ENCODE measurements at regions not wholly inside any gene's neighbourhood (a gene's known extent, or its start where the extent isn't known, plus 50 kb on each side); places are given as distances from the start of the nearest gene placed in this dataset.

DNA sequence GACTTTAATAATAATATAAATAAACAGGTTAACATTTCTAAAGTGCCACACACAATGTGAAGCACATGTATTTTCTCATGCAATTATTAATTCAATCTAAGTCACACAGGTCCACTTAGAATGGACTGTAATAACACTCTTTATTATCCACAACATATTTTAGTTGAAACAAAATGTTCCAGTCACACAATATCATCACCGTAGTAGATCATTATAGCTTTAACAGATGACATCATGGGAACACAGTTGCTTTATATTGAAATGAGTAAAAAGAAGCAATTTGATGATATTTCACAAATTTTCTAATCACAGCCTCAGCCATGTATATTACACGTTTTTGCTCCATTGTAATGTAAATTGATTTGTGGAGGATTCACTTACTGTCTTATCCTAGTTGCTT is 266.3 kb downstream of the MEIS1 start:
- no peaks in the 10 kb centered on the region for H3K36me3 ChIP-seq (ENCODE audit: control insufficient read depth, insufficient read depth, low read length)
- peak overlapping the region; percentile 82 for H3K27ac ChIP-seq (ENCODE audit: low read depth, low read length)
- H3K4me1 ChIP-seq (ENCODE audit: control insufficient read depth, insufficient read depth, low read length): peaks cover 29% of the 10 kb centered on the region
- no peaks in the 10 kb centered on the region for H3K27me3 ChIP-seq (ENCODE audit: control insufficient read depth, insufficient read depth, low read length)
- H3K9ac ChIP-seq (ENCODE audit: low read length): no peak overlapping the region
- H3K4me3 ChIP-seq (ENCODE audit: low read length): no peak overlapping the region

DNA sequence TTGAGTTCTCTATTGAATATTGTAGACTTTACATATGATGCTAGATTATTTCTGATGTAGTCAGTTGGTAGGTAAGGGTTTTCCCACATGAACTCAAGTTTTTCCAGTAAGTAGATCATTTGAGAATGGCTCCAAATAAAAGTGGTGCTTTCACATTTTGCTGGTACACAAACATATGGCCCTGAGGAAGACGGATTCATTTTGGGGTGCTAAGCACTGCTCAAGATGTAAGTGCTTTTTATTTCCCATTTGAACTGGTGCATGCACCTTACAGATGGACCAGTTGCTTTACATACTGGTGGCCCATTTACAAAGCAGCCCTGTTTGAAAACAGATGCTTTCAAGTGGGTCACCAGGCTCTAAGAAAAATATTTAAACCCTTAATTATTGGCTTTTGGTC is 266.7 kb downstream of the MEIS1 start:
- Histone ChIP-seq H3K9ac (ENCODE audit: low read length) (no peak overlapping the region), H3K4me1 (ENCODE audit: control insufficient read depth, insufficient read depth, low read length) (peaks cover 29% of the 10 kb centered on the region), H3K36me3 (ENCODE audit: control insufficient read depth, insufficient read depth, low read length) (no peaks in the 10 kb centered on the region), H3K27ac (ENCODE audit: low read depth, low read length) (peak overlapping the region; percentile 82), H3K4me3 (ENCODE audit: low read length) (no peak overlapping the region), H3K27me3 (ENCODE audit: control insufficient read depth, insufficient read depth, low read length) (no peaks in the 10 kb centered on the region)

DNA sequence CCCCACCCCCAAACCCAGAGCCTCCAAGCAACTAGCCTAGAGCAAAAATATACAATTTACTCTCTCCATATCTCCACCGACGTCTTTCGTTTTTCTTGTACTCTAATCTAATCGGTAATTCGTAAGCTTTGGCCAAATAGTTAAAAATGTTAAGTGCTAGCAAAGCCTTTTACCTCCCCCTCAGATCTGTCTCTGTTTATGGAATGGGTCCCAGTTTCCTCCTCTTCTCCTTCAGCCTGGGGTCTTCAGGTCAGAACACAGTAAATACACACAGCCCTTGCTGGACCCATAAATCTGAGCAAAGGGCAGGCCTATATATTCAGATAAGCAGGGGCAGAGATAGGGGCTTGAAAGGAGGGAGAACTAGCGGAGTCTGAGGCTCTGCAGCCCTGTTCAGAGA is 267.4 kb downstream of the MEIS1 start:
- Histone ChIP-seq H3K9ac (ENCODE audit: low read length) (no peak overlapping the region), H3K4me1 (ENCODE audit: control insufficient read depth, insufficient read depth, low read length) (peaks cover 29% of the 10 kb centered on the region), H3K27me3 (ENCODE audit: control insufficient read depth, insufficient read depth, low read length) (no peaks in the 10 kb centered on the region), H3K4me3 (ENCODE audit: low read length) (no peak overlapping the region), H3K27ac (ENCODE audit: low read depth, low read length) (peak overlapping the region; percentile 82), H3K36me3 (ENCODE audit: control insufficient read depth, insufficient read depth, low read length) (no peaks in the 10 kb centered on the region)

DNA sequence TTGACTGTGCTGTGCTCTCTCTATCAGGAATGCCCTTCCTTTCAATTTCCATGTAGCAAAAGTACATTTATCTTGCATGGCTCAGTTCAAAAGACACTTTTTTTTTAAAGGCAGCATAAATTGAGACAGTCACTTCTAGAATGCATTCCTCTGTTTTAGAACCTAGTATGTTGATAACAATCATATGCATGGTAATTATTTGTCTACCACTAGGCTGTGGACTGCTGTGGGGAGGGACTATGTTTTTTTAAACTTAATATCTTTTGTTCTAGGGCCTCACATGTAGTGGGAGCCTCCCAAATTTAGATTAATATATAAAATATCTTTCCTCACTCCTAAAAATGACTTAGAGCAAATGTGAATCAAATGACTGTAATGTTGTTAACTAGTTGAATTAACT is 269.9 kb downstream of the MEIS1 start:
- Histone ChIP-seq H3K4me1 (ENCODE audit: control insufficient read depth, insufficient read depth, low read length) (peaks cover 17% of the 10 kb centered on the region), H3K27me3 (ENCODE audit: control insufficient read depth, insufficient read depth, low read length) (no peaks in the 10 kb centered on the region), H3K36me3 (ENCODE audit: control insufficient read depth, insufficient read depth, low read length) (no peaks in the 10 kb centered on the region), H3K9ac (ENCODE audit: low read length) (no peak overlapping the region), H3K27ac (ENCODE audit: low read depth, low read length) (no peak overlapping the region), H3K4me3 (ENCODE audit: low read length) (no peak overlapping the region)

DNA sequence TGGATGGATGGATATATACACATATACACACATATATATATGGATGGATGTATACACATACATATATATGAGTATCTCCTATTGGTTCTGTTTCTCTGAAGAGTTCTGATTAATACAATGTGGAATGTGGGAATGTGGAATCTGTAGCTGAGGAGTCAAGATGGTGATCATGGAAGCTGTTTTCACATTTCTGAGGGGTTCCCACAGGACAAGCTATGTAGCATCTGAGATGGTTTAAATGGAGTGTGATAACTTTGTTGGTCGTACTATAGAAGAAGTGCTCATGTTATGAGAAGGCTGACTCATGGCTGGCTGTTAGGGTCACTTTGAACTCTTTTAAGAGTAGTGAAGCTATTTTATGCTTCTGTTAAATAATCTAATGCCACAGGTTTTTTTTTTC is 279.7 kb downstream of the MEIS1 start:
- Histone ChIP-seq H3K27ac (ENCODE audit: low read depth, low read length) (no peak overlapping the region), H3K36me3 (ENCODE audit: control insufficient read depth, insufficient read depth, low read length) (no peaks in the 10 kb centered on the region), H3K27me3 (ENCODE audit: control insufficient read depth, insufficient read depth, low read length) (no peaks in the 10 kb centered on the region), H3K4me1 (ENCODE audit: control insufficient read depth, insufficient read depth, low read length) (no peaks in the 10 kb centered on the region), H3K9ac (ENCODE audit: low read length) (no peak overlapping the region), H3K4me3 (ENCODE audit: low read length) (no peak overlapping the region)

GRCh38 chr2:66717218-66717905 is 282.4 kb downstream of the MEIS1 start:
- no peak overlapping the region for H3K9ac ChIP-seq (ENCODE audit: low read length)
- no peak overlapping the region for H3K27ac ChIP-seq (ENCODE audit: low read depth, low read length)
- no peak overlapping the region for H3K4me3 ChIP-seq (ENCODE audit: low read length)
- H3K27me3 ChIP-seq (ENCODE audit: control insufficient read depth, insufficient read depth, low read length): no peaks in the 10 kb centered on the region
- H3K4me1 ChIP-seq (ENCODE audit: control insufficient read depth, insufficient read depth, low read length): no peaks in the 10 kb centered on the region
- H3K36me3 ChIP-seq (ENCODE audit: control insufficient read depth, insufficient read depth, low read length): no peaks in the 10 kb centered on the region

GRCh38 chr2:66717973-66718372 is 283.0 kb downstream of the MEIS1 start:
- Histone ChIP-seq H3K4me1 (ENCODE audit: control insufficient read depth, insufficient read depth, low read length) (no peaks in the 10 kb centered on the region), H3K27me3 (ENCODE audit: control insufficient read depth, insufficient read depth, low read length) (no peaks in the 10 kb centered on the region), H3K27ac (ENCODE audit: low read depth, low read length) (no peak overlapping the region), H3K9ac (ENCODE audit: low read length) (no peak overlapping the region), H3K36me3 (ENCODE audit: control insufficient read depth, insufficient read depth, low read length) (no peaks in the 10 kb centered on the region), H3K4me3 (ENCODE audit: low read length) (no peak overlapping the region)

DNA sequence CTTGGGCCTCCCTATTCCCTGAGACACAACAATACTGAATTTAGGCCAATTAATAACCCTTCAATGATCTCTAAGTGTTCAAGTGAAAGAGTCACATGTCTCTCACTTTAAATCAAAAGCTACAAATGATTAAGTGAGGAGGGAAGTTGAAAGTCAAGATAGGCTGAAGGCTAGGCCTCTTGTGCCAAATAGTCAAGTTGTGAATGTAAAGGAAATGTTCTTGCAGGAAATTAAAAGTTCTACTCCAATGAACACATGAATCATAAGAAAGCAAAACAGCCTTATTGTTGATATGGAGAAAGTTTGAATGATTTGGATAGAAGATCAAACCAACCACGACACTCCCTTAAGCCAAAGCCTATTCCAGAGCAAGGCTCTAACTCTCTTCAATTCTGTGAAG is 286.9 kb downstream of the MEIS1 start:
- no peak overlapping the region for H3K4me3 ChIP-seq (ENCODE audit: low read length)
- no peak overlapping the region for H3K9ac ChIP-seq (ENCODE audit: low read length)
- H3K36me3 ChIP-seq (ENCODE audit: control insufficient read depth, insufficient read depth, low read length): no peaks in the 10 kb centered on the region
- H3K4me1 ChIP-seq (ENCODE audit: control insufficient read depth, insufficient read depth, low read length): no peaks in the 10 kb centered on the region
- H3K27me3 ChIP-seq (ENCODE audit: control insufficient read depth, insufficient read depth, low read length): no peaks in the 10 kb centered on the region
- H3K27ac ChIP-seq (ENCODE audit: low read depth, low read length): no peak overlapping the region

DNA sequence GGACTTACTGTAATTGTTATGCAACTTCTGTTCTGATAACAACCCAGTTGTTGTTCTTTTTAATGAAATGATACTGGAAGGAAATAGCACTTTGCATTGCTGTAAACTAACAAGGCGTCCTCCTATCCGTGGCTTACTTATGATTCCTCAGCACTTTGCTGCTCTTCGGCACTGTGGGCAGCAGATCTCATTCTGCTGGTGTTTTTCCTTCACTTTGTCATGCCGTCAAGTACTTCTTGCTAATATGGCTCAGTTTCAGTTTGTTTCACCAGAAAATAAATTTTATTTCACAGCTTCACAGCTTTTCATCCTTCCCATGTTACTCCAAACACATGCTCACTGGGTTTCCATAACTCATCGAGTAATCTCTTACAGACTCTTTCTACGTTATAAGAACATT is 289.3 kb downstream of the MEIS1 start:
- Histone ChIP-seq H3K36me3 (ENCODE audit: control insufficient read depth, insufficient read depth, low read length) (no peaks in the 10 kb centered on the region), H3K4me3 (ENCODE audit: low read length) (no peak overlapping the region), H3K27me3 (ENCODE audit: control insufficient read depth, insufficient read depth, low read length) (no peaks in the 10 kb centered on the region), H3K4me1 (ENCODE audit: control insufficient read depth, insufficient read depth, low read length) (no peaks in the 10 kb centered on the region), H3K27ac (ENCODE audit: low read depth, low read length) (no peak overlapping the region), H3K9ac (ENCODE audit: low read length) (no peak overlapping the region)

DNA sequence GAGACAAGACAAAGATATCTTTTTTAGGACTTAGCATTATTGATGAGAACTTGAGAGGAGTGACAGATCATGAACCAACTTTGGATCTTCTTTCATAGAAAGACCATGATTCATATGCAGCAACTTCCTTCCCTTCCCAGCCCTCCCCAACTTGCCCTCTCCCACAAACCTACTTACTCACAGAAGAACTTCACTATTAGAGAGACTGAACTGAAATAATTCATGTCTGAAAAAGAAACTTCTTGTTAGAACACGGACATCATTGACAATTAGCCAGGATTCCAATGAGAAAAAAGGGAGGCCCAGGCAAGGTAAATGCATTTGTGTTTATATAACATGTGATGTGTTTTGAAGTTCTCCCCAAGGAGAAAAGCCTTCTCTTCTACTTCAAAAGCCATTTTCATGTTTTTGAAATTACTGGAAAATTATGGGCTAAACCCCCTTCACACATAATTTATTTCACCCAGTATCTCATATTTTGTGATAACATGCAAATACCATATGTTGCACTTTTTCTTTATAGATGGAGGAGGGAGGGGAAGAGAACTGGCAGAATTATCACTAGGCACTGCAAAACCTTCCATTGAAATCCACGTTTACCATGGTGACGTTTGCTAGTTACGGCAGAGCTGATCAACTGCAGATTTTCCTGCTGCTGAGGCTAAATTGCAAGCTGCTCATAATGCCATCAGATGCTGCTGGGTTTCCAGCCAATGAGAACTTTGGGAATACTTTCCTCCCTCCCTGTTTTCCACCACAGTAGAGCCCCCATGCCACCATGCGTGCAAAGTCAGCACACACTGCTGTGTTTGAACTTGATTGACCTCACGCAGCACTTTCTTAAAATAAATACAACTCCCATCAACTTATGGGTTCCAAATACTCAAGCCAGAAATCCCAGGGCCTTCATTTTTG is 294.7 kb downstream of the MEIS1 start:
- H3K36me3 ChIP-seq (ENCODE audit: control insufficient read depth, insufficient read depth, low read length): no peaks in the 10 kb centered on the region
- no peak overlapping the region for H3K4me3 ChIP-seq (ENCODE audit: low read length)
- peak overlapping the region; percentile 10 for H3K27ac ChIP-seq (ENCODE audit: low read depth, low read length)
- H3K9ac ChIP-seq (ENCODE audit: low read length): no peak overlapping the region
- H3K27me3 ChIP-seq (ENCODE audit: control insufficient read depth, insufficient read depth, low read length): no peaks in the 10 kb centered on the region
- peaks cover 18% of the 10 kb centered on the region for H3K4me1 ChIP-seq (ENCODE audit: control insufficient read depth, insufficient read depth, low read length)

DNA sequence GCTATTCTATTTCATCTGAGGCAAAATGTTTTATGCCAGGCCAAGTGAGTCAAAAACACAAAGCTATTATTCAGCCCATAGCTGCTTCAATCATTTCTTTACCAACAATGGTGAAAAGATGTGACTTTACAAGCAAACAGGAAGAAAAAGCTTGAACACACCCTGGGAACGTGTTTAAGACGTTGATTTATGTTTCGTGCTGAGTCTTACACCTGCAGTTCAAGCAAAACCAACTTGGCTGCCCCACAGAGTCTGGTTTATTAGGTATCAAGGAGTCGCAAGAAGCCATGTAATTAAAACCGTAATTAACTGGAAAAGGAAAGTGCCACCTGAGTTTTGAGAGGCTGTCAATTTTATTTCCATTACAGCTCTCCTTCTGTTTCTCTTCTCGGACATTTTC is 295.5 kb downstream of the MEIS1 start:
- no peak overlapping the region for H3K9ac ChIP-seq (ENCODE audit: low read length)
- no peak overlapping the region for H3K4me3 ChIP-seq (ENCODE audit: low read length)
- H3K36me3 ChIP-seq (ENCODE audit: control insufficient read depth, insufficient read depth, low read length): no peaks in the 10 kb centered on the region
- H3K27me3 ChIP-seq (ENCODE audit: control insufficient read depth, insufficient read depth, low read length): no peaks in the 10 kb centered on the region
- peak overlapping the region; percentile 6 for H3K27ac ChIP-seq (ENCODE audit: low read depth, low read length)
- H3K4me1 ChIP-seq (ENCODE audit: control insufficient read depth, insufficient read depth, low read length): peaks cover 18% of the 10 kb centered on the region

DNA sequence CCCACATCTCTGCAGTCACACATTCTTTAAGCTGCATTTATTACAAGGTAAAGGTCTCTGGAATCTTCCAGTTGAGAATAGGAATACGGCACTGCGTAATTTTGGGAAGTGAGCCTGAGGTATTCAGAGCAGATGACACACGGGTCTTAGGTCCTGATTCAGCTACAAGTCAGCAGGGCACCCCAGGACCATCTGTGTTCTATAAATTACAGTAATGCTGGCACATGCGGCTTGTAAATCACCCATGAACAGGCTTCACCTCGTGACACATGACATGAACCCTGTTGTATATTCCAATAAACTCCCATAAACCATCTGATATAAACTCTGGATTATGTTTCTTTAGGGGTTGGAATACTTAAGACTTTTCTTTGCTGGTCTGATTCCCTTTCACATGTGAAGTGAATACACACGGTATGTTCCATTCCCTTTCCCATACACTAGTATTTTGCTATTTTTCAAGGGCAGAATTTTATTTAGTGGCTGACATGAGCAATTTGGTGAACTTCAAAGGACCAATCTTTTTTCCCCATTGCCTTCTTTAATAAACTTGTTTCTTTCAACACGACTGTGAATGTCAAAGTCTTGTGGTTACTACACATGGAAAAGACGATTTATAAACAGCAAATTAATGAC is 298.6 kb downstream of the MEIS1 start:
- no peaks in the 10 kb centered on the region for H3K36me3 ChIP-seq (ENCODE audit: control insufficient read depth, insufficient read depth, low read length)
- H3K27ac ChIP-seq (ENCODE audit: low read depth, low read length): peak overlapping the region; percentile 66
- no peak overlapping the region for H3K4me3 ChIP-seq (ENCODE audit: low read length)
- H3K27me3 ChIP-seq (ENCODE audit: control insufficient read depth, insufficient read depth, low read length): no peaks in the 10 kb centered on the region
- no peak overlapping the region for H3K9ac ChIP-seq (ENCODE audit: low read length)
- H3K4me1 ChIP-seq (ENCODE audit: control insufficient read depth, insufficient read depth, low read length): peaks cover 18% of the 10 kb centered on the region

All from rectal smooth muscle tissue (tissue), 1 donor.